ENCODE measurements at regions not wholly inside any gene's neighbourhood (a gene's known extent, or its start where the extent isn't known, plus 50 kb on each side); places are given as distances from the start of the nearest gene placed in this dataset.
"Not testable (repeated sequence)": the region's sequence is repeated elsewhere in the genome, so short reads cannot be mapped to it uniquely, and the experiment has no call there.

DNA sequence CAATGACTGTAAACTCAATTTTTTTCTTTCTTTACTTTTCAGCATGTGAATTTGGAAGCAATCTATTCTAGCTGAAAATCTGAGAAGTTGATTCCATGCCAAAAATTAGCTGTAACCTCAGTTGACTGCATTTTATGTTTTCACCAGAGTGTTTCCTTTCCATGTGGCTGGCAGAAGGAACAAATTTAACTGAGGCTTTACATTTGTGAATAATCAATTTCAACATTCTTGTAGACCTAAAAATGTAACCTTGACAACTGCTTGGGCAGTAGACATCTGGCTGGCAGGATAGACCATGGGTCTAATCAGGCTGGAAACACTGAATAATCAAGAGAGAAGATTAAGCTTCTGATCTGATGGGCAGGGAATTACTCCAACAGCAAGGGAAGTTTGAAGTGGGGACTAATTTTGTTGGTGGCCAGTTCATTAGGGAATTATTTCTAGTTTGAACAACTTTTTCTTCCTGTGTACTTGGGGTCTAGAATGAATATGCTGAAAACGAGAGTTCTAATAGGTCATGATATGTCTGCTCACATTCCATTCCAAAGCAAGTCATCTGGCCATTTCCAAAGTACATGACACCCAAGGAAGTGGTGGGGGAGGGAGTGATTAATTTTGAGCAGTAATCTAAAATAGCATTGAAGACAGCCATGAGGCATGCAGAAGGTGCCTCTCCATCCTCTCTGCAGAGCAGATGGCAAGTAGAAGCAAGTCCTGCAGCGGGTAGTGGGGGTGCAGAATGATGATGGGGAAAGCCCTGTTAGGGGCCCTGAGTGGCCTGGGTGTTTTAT, 68.2 kb downstream of the ATP23 start:
- no peak for DNase-seq (ENCODE audit: low read depth)
- no peak overlapping the region for H3K4me3 ChIP-seq (ENCODE audit: low read depth, low read length)
- TF ChIP-seq, protein P1, sequence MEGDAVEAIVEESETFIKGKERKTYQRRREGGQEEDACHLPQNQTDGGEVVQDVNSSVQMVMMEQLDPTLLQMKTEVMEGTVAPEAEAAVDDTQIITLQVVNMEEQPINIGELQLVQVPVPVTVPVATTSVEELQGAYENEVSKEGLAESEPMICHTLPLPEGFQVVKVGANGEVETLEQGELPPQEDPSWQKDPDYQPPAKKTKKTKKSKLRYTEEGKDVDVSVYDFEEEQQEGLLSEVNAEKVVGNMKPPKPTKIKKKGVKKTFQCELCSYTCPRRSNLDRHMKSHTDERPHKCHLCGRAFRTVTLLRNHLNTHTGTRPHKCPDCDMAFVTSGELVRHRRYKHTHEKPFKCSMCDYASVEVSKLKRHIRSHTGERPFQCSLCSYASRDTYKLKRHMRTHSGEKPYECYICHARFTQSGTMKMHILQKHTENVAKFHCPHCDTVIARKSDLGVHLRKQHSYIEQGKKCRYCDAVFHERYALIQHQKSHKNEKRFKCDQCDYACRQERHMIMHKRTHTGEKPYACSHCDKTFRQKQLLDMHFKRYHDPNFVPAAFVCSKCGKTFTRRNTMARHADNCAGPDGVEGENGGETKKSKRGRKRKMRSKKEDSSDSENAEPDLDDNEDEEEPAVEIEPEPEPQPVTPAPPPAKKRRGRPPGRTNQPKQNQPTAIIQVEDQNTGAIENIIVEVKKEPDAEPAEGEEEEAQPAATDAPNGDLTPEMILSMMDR (IDR thresholded peaks at IDR 0.05; ENCODE audit: control insufficient read depth, extremely low read depth, insufficient read depth): no peak

DNA sequence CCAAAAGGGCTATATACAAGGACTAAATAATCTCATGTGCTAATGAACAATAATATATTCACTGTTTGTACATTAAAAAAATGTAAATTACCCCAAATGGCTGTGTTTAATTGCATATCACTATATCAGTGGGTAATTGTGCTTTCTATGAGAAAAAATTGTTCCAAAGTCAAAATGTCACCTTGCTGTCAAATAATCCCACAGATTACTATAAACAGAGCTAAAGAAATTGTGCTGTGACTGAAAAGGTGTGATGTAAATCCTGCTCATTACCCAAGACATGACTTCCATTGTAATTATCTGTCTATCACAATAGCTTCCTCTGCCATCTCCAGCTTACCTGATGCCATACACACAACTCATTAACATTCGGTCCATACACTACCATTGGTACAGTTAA, 70.3 kb downstream of the ATP23 start:
- no peak for DNase-seq (ENCODE audit: low read depth)
- TF ChIP-seq, protein P1 (IDR thresholded peaks at IDR 0.05; ENCODE audit: control insufficient read depth, extremely low read depth, insufficient read depth): no peak
- H3K4me3 ChIP-seq (ENCODE audit: low read depth, low read length): no peak overlapping the region

DNA sequence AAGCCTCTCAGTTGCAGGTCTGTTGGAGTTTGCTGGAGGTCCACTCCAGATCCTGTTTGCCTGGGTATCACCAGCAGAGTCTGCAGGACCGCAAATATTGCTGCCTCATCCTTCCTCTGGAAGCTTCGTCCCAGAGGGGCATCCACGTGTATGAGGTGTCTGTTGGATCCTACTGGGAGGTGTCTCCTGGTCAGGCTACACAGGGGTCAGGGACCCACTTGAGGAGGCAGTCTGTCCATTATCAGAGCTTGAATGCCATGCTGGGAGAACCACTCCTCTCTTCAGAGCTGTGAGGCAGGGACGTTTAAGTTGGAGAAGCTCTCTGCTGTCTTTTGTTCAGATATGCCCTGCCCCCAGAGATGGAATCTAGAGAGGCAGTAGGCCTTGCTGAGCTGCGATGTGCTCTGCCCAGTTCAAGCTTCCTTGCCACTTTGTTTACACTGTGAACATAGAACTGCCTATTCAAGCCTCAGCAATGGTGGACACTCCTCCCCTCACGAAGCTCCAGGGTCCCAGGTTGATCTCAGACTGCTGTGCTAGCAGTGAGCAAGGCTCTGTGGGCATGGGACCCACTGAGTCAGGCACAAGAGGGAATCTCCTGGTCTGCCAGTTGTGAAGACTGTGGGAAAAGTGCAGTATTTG, 81.1 kb downstream of the ATP23 start:
- DNase-seq (ENCODE audit: low read depth): not testable (repeated sequence)

DNA sequence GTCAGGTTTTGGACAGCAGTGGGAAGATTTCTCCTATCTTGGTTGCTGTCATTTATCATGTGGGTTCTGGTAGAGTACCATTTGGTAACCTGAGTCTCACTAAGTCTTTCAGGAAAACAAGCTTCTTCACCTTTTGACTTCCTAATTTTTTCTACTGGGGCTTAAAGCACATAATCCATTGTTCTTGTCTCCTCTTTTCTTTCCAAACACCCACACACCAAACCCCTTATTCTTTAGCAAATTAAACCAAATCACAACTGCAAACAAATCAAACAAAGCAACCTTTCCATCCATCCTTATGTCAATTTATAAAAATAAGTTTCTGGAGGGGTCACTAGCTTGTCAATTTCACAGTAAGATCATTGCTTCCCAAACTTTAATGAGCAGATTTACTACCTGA, 84.1 kb downstream of the ATP23 start:
- TF ChIP-seq, protein P1 (IDR thresholded peaks at IDR 0.05; ENCODE audit: control insufficient read depth, extremely low read depth, insufficient read depth): no peak
- no peak overlapping the region for H3K4me3 ChIP-seq (ENCODE audit: low read depth, low read length)
- DNase-seq (ENCODE audit: low read depth): no peak

More for the DNA sequence above, 81.1 kb downstream of the ATP23 start:
- H3K4me3 ChIP-seq (ENCODE audit: low read depth, low read length): not testable (repeated sequence)

DNA sequence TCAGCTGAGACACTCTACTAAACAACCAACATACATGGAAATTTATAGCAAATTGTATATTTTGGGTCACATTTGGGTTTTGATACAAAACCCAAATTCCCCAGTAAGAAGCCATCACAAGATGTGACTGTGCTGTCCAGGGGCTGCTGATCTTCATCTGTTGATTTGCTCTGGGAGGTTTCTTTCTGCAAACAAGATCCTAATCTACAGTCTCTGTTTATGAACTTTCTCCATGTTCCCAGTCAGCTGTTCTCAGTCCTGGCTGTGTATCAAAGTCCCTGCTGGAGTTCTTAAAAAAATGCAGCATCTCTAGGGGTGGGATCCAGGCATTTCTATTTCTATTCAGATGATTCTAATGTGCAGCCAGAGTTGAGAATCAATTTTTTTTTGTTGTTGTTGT, 85.1 kb downstream of the ATP23 start:
- TF ChIP-seq, protein P1 (IDR thresholded peaks at IDR 0.05; ENCODE audit: control insufficient read depth, extremely low read depth, insufficient read depth): no peak
- DNase-seq (ENCODE audit: low read depth): peak; percentile 75
- no peak overlapping the region for H3K4me3 ChIP-seq (ENCODE audit: low read depth, low read length)

DNA sequence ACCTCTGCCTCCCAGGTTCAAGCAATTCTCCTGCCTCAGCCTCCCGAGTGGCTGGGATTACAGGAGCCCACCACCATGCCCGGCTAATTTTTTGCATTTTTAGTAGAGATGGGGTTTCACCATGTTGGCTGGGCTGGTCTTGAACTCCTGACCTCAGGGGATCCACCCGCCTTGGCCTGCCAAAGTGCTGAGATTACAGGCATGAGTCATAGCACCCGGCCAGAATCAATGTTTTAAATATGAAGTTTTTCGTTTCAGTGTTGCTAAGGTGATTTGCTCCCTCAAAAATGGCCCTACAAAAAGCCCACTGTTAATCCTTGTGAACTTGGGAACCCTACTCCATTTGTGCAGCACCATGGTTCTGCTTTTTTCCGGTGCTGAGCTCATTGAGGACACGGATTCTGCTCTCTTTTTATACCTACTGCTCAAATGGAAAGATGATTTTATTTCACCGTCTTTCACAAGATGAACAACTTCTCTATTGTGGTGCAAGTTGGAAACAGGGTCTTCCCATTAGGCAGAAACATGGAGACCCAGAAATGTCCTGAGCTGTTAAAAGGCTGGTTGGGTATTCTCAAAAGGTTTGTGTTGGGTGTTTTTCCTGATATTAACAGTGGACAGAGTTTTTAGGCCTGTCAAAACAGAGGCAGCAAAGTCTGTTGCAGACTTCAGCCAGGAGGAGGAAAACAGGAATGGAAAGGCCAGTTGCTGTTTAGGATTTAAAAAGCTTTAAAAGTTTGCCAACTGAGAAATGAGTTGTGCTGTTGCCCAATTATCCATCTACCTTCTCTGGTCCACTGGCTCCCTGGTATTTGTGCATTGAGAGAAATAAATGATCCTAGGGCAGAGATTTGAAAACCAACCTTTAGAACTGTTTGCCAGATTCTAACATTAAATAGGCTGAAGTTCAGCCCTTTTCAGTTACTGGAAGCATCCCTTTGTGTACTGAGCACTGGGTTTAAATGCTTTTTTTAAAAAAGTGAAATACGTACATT, 85.8 kb downstream of the ATP23 start:
- H3K4me3 ChIP-seq (ENCODE audit: low read depth, low read length): no peak overlapping the region
- TF ChIP-seq, protein P1 (IDR thresholded peaks at IDR 0.05; ENCODE audit: control insufficient read depth, extremely low read depth, insufficient read depth): no peak
- DNase-seq (ENCODE audit: low read depth): no peak

DNA sequence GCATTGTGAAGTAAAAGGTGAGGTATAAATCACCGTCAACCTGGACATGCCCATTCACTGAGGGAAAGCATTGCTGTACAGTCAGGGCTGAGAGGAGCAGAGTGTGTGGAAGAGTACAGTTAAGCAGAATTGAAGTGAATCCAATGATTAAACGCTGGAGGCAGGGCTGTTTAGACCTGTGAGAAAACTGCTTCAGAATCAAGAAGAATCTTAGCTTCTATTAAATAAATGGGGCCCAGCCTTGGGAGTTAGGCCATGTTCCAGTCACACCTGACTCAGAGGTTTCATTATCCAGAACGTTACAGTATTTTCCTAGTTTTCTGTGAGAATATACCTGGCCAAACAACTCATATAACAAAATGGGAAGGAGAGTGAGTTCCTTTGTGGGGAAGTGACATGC, 86.9 kb downstream of the ATP23 start:
- TF ChIP-seq, protein P1 (IDR thresholded peaks at IDR 0.05; ENCODE audit: control insufficient read depth, extremely low read depth, insufficient read depth): no peak
- H3K4me3 ChIP-seq (ENCODE audit: low read depth, low read length): no peak overlapping the region
- no peak for DNase-seq (ENCODE audit: low read depth)
